ENCODE measurements at regions not wholly inside any gene's neighbourhood (a gene's known extent, or its start where the extent isn't known, plus 50 kb on each side); places are given as distances from the start of the nearest gene placed in this dataset.

- H3K27ac ChIP-seq (ENCODE audit: low read depth, low read length): no peak overlapping the region
- no peaks in the 10 kb centered on the region for H4K20me1 ChIP-seq (ENCODE audit: insufficient read depth, low read length)
- no peak overlapping the region for H3K4me2 ChIP-seq (ENCODE audit: insufficient read depth, low read length)
- H3K36me3 ChIP-seq (ENCODE audit: insufficient read depth, low read length): no peaks in the 10 kb centered on the region
- H2AFZ ChIP-seq (ENCODE audit: low read length): no peak overlapping the region
- H3K79me2 ChIP-seq (ENCODE audit: insufficient read depth, low read length): no peaks in the 10 kb centered on the region
- DNase-seq (ENCODE audit: insufficient read length, low spot score, missing footprints): no peak
- TF ChIP-seq CTCF (IDR thresholded peaks at IDR 0.05; ENCODE audit: extremely low read depth, low read depth, low read length): no peak
- H3K4me1 ChIP-seq (ENCODE audit: insufficient read depth, low read length): no peaks in the 10 kb centered on the region
- no peaks in the 10 kb centered on the region for H3K9me3 ChIP-seq (ENCODE audit: low read depth, low read length)
- no peaks in the 10 kb centered on the region for H3K27me3 ChIP-seq (ENCODE audit: insufficient read depth, low read length)
- H3K4me3 ChIP-seq (ENCODE audit: insufficient read depth, low read length): no peak overlapping the region
Observed at GRCh38 chr3:87710511-87710910, 348.3 kb downstream of the CGGBP1 start.

DNA sequence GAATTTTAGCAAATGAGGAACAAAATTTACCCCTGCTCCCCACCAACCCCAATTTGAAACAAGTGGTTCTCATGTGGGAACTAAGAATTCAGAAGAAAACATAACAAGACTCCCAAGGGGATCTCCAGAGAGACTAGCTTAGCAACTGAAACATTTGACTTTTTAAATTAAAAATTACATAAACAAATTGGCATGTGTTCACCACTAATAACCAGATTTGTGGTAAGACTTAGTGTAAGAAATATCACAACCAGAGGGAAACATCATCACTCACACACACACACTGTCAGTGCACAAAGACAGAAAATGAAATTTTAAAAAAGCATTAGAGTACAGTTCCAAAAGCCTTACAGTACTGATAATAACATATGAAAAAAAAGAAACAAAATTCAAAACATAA lies 348.8 kb downstream of the CGGBP1 start:
- Histone ChIP-seq H3K4me1 (ENCODE audit: insufficient read depth, low read length) (no peaks in the 10 kb centered on the region), H2AFZ (ENCODE audit: low read length) (no peak overlapping the region), H4K20me1 (ENCODE audit: insufficient read depth, low read length) (no peaks in the 10 kb centered on the region), H3K27ac (ENCODE audit: low read depth, low read length) (no peak overlapping the region), H3K4me2 (ENCODE audit: insufficient read depth, low read length) (no peak overlapping the region), H3K27me3 (ENCODE audit: insufficient read depth, low read length) (no peaks in the 10 kb centered on the region), H3K36me3 (ENCODE audit: insufficient read depth, low read length) (no peaks in the 10 kb centered on the region), H3K9me3 (ENCODE audit: low read depth, low read length) (no peaks in the 10 kb centered on the region), H3K79me2 (ENCODE audit: insufficient read depth, low read length) (no peaks in the 10 kb centered on the region), H3K4me3 (ENCODE audit: insufficient read depth, low read length) (no peak overlapping the region)
- no peak for DNase-seq (ENCODE audit: insufficient read length, low spot score, missing footprints)
- no peak for TF ChIP-seq CTCF (IDR thresholded peaks at IDR 0.05; ENCODE audit: extremely low read depth, low read depth, low read length)

- Histone ChIP-seq H3K79me2 (ENCODE audit: insufficient read depth, low read length) (no peaks in the 10 kb centered on the region), H3K36me3 (ENCODE audit: insufficient read depth, low read length) (no peaks in the 10 kb centered on the region), H3K9me3 (ENCODE audit: low read depth, low read length) (no peaks in the 10 kb centered on the region), H4K20me1 (ENCODE audit: insufficient read depth, low read length) (no peaks in the 10 kb centered on the region), H3K4me2 (ENCODE audit: insufficient read depth, low read length) (no peak overlapping the region), H3K4me3 (ENCODE audit: insufficient read depth, low read length) (no peak overlapping the region), H3K27ac (ENCODE audit: low read depth, low read length) (no peak overlapping the region), H3K4me1 (ENCODE audit: insufficient read depth, low read length) (no peaks in the 10 kb centered on the region), H3K27me3 (ENCODE audit: insufficient read depth, low read length) (no peaks in the 10 kb centered on the region), H2AFZ (ENCODE audit: low read length) (no peak overlapping the region)
- DNase-seq (ENCODE audit: insufficient read length, low spot score, missing footprints): no peak
- no peak for TF ChIP-seq CTCF (IDR thresholded peaks at IDR 0.05; ENCODE audit: extremely low read depth, low read depth, low read length)
Observed at GRCh38 chr3:87706176-87706575, 352.6 kb downstream of the CGGBP1 start.

- H3K27me3 ChIP-seq (ENCODE audit: insufficient read depth, low read length): no peaks in the 10 kb centered on the region
- no peaks in the 10 kb centered on the region for H3K9me3 ChIP-seq (ENCODE audit: low read depth, low read length)
- TF ChIP-seq CTCF (IDR thresholded peaks at IDR 0.05; ENCODE audit: extremely low read depth, low read depth, low read length): no peak
- no peaks in the 10 kb centered on the region for H3K79me2 ChIP-seq (ENCODE audit: insufficient read depth, low read length)
- no peak overlapping the region for H3K27ac ChIP-seq (ENCODE audit: low read depth, low read length)
- no peaks in the 10 kb centered on the region for H3K4me1 ChIP-seq (ENCODE audit: insufficient read depth, low read length)
- H3K4me2 ChIP-seq (ENCODE audit: insufficient read depth, low read length): no peak overlapping the region
- no peaks in the 10 kb centered on the region for H4K20me1 ChIP-seq (ENCODE audit: insufficient read depth, low read length)
- no peak for DNase-seq (ENCODE audit: insufficient read length, low spot score, missing footprints)
- H2AFZ ChIP-seq (ENCODE audit: low read length): no peak overlapping the region
- H3K36me3 ChIP-seq (ENCODE audit: insufficient read depth, low read length): no peaks in the 10 kb centered on the region
- H3K4me3 ChIP-seq (ENCODE audit: insufficient read depth, low read length): no peak overlapping the region
Observed at GRCh38 chr3:87702600-87702999, 356.2 kb downstream of the CGGBP1 start.

Measured in osteoblast (primary cell).